ENCODE measurements at regions not wholly inside any gene's neighbourhood (a gene's known extent, or its start where the extent isn't known, plus 50 kb on each side); places are given as distances from the start of the nearest gene placed in this dataset.

- no peak for TF ChIP-seq ZNF574 (CRISPR knock-in tag; IDR thresholded peaks at IDR 0.05)
- TF ChIP-seq REXO4 (CRISPR knock-in tag; IDR thresholded peaks at IDR 0.05; ENCODE audit: borderline replicate concordance): no peak
- no peak for TF ChIP-seq THRA (CRISPR knock-in tag; IDR thresholded peaks at IDR 0.05; ENCODE audit: borderline replicate concordance)
- TF ChIP-seq TOE1 (CRISPR knock-in tag; IDR thresholded peaks at IDR 0.05): no peak
- TF ChIP-seq NCOR1 (IDR thresholded peaks at IDR 0.05; ENCODE audit: borderline replicate concordance, low read length): no peak
- no peak for TF ChIP-seq ZNF609 (CRISPR knock-in tag; IDR thresholded peaks at IDR 0.05; ENCODE audit: borderline replicate concordance)
- no peak for TF ChIP-seq ZMAT3 (CRISPR knock-in tag; conservative IDR thresholded peaks at IDR 0.05)
- TF ChIP-seq ZNF768 (CRISPR knock-in tag; IDR thresholded peaks at IDR 0.05): no peak
- no peak for TF ChIP-seq ZNF3 (CRISPR knock-in tag; IDR thresholded peaks at IDR 0.05)
These were observed 258.8 kb downstream of the PLPP3 start (continued) for GRCh38 chr1:56320464-56321149.
